IPS DF 6.9 (cell line): ENCODE measurements at regions not wholly inside any gene's neighbourhood (a gene's known extent, or its start where the extent isn't known, plus 50 kb on each side); places are given as distances from the start of the nearest gene placed in this dataset.

Experiments
- DNase-seq: peaks from one replicate; pipeline ENCODE4 v3.0.0-alpha.2; 2013; ENCODE audit warnings: low read depth, low spot score
- H3K27ac ChIP-seq: one replicate; pipeline ENCODE4 v1.5.1; 2013; ENCODE audit warnings: low read length, control low read depth
- H3K27me3 ChIP-seq: 2 replicates; pipeline ENCODE4 v1.6.1; 2013; ENCODE audit warnings: mild to moderate bottlenecking, low read length; ENCODE audit not compliant: control insufficient read depth, insufficient read depth
- H3K36me3 ChIP-seq: 2 replicates; pipeline ENCODE4 v1.6.1; 2013; ENCODE audit warnings: low read length; ENCODE audit not compliant: control insufficient read depth, insufficient read depth
- H3K4me1 ChIP-seq: 2 replicates; pipeline ENCODE4 v1.6.1; 2013; ENCODE audit warnings: low read length; ENCODE audit not compliant: control insufficient read depth, insufficient read depth
- H3K4me3 ChIP-seq: 2 replicates; pipeline ENCODE4 v1.5.1; 2013; ENCODE audit warnings: mild to moderate bottlenecking, low read length
- H3K9me3 ChIP-seq: 2 replicates; pipeline ENCODE4 v1.6.1; 2013; ENCODE audit warnings: low read length, inconsistent platforms; ENCODE audit not compliant: control insufficient read depth, insufficient read depth
- WGBS: extraction: QIAGEN DNeasy Blood & Tissue Kit; methylation state at CpG from one replicate; pipeline ENCODE4 v1.1.7; 2013; ENCODE audit warnings: mixed read lengths, missing lambda C conversion rate; ENCODE audit not compliant: insufficient read length, insufficient coverage; 5-methylcytosine and 5-hydroxymethylcytosine counted together

DNA sequence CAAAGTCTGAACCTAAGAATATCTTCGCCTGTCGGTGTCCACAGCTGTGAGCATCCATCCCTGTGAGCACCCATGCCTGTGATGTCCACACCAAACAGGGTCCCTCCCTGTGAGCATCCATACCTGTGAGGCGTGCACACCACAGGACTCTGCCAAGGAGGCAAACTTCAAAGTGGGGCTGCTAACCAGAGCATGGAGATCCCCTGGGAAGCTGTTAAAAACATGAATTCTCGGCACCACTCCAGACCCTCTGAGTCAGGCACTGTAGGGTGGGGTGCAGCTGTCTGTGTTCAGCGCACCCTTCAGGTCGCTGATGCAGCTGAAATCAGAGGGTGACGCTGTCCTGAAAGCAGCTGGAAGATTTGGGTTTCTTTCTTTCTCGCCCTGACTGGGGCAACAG is 85.4 kb upstream of the NXT1 start:
- Histone ChIP-seq H3K4me1 (no peaks in the 10 kb centered on the region), H3K27ac (no peak overlapping the region), H3K9me3 (no peaks in the 10 kb centered on the region; the same call in 1 of the 2 replicates), H3K36me3 (no peaks in the 10 kb centered on the region), H3K4me3 (no peak overlapping the region), H3K27me3 (no peaks in the 10 kb centered on the region)
- DNase-seq, result no peak
- WGBS, result no CpG with 5 or more reads among the region's 8 CpGs

DNA sequence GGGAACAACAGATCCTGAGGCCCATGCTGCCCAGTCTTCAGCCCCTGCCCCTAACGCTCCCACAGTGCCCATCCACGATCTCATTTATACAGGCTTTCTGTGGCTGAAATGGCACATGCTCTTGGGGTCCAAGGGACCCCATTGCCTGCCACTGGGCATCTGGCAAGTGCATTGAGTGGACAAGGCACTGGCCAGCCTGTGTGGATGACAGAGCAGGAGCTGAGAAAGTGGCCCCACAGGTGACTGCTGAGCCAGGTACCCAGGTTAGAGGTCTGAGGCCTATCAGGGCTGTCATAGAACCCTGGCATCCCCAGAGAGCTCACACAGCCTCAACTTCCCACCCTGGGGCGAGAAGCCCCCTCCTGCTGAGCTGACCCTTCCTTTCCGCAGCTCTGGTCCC is 86.0 kb upstream of the NXT1 start:
- no peaks in the 10 kb centered on the region; the same call in 1 of the 2 replicates for H3K4me1 ChIP-seq
- H3K9me3 ChIP-seq, result no peaks in the 10 kb centered on the region; the same call in 1 of the 2 replicates
- H3K27ac ChIP-seq, result no peak overlapping the region
- H3K27me3 ChIP-seq, result no peaks in the 10 kb centered on the region
- DNase-seq, result no peak
- H3K36me3 ChIP-seq, result no peaks in the 10 kb centered on the region
- no CpG with 5 or more reads among the region's 4 CpGs for WGBS
- no peak overlapping the region for H3K4me3 ChIP-seq

DNA sequence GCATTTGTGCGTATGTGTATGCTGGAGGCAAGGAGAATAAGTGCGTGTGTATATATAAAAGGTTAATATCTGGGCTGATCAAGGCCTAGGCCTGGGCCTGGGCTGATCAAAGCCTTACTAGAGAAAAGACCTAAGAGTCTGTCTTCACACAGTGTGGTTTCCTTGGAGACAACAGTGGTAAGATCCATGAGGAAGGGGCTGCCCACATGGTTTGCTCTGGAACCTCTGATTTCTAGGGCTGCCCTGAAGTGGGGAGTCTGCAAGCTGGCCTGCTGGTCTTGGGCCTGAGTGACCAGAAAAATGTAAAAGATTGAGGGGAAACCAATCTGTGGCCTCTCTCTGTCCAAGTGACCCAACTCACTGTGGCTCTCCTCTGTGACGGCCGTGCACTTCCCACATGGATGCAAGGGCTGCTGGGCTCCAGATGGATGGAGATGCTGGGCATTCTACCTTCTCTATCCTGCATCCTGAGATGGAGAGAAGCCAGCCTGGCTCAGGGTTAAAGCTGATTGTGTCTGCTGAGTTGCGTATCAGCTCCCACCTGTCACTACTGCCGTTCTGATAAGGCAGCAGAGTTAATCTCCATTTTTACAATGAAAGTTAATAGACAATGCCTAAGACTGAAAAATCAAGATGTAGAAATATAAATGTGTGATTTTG is 90.3 kb upstream of the NXT1 start:
- Histone ChIP-seq H3K27me3 (no peaks in the 10 kb centered on the region), H3K27ac (no peak overlapping the region), H3K9me3 (no peaks in the 10 kb centered on the region), H3K4me3 (no peak overlapping the region), H3K4me1 (no peaks in the 10 kb centered on the region; the same call in 1 of the 2 replicates), H3K36me3 (no peaks in the 10 kb centered on the region)
- no peak for DNase-seq
- WGBS, result 100% methylated on average over 2 of the region's 6 CpGs

DNA sequence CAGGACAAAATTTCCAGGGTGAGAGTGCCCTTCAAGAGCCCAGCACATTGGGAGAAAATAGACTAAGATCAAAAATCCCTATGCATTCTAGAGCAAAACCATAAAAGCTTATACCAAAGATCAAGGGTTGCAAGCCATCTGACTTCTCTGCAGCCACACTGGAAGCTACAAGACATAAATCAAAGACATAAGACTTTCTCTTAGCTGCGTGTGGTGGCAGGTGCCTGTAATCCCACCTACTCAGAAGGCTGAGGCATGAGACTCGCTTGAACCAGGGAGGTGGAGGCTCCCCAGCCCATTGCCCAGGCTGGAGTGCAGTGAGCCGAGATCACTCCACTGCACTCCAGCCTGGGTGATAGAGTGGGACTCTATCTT is 91.9 kb upstream of the NXT1 start:
- Histone ChIP-seq H3K36me3 (no peaks in the 10 kb centered on the region), H3K27ac (no peak overlapping the region), H3K27me3 (no peaks in the 10 kb centered on the region), H3K4me3 (no peak overlapping the region), H3K9me3 (no peaks in the 10 kb centered on the region), H3K4me1 (no peaks in the 10 kb centered on the region; the same call in 1 of the 2 replicates)
- no CpG with 5 or more reads among the region's 3 CpGs for WGBS
- no peak for DNase-seq

DNA sequence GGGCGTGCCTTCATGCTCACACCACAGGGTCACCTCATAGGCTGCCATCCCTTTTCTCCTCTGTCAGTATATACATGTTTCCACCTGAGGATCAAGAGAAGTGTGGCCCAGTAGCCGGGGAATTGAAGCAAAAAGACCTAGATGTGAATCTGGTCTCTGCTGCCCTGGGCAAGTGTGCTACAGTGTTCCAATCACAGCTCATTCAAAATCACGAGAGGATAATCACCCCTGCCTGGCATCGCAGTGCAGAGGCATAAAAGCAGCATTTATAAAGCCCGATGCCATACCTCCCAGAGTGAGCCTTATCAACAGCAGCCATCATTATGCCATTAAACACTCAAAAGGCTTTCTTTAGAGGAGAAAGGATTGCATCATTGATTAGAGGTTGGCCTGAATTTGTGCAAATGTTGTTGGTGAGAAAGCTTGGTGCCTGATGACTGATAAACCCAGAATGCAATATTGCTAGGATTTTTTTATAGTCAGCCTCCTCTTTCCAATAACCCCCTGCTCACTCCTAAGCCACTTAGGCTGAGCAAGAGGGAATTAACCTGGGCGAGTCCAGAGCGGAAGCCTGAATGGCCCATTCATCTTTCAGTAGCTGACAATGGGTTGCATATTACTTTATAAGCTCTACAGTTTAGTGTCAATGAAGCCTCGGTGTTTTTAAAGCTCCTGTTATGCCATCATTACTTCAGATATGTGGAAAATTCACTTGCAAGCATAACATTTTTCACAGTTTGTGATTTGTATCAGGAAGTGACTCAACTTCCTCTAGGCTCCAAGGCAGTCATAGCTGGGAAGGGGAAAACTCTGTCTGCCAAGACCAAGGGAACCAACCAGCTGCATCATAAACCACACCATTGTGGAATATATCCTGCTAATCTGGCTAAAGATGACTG is 92.5 kb upstream of the NXT1 start:
- no peaks in the 10 kb centered on the region; the same call in 1 of the 2 replicates for H3K4me1 ChIP-seq
- no peaks in the 10 kb centered on the region for H3K36me3 ChIP-seq
- DNase-seq, result no peak
- H3K27me3 ChIP-seq, result no peaks in the 10 kb centered on the region
- no peaks in the 10 kb centered on the region for H3K9me3 ChIP-seq
- H3K27ac ChIP-seq, result no peak overlapping the region
- no peak overlapping the region for H3K4me3 ChIP-seq
- no CpG with 5 or more reads among the region's 8 CpGs for WGBS

DNA sequence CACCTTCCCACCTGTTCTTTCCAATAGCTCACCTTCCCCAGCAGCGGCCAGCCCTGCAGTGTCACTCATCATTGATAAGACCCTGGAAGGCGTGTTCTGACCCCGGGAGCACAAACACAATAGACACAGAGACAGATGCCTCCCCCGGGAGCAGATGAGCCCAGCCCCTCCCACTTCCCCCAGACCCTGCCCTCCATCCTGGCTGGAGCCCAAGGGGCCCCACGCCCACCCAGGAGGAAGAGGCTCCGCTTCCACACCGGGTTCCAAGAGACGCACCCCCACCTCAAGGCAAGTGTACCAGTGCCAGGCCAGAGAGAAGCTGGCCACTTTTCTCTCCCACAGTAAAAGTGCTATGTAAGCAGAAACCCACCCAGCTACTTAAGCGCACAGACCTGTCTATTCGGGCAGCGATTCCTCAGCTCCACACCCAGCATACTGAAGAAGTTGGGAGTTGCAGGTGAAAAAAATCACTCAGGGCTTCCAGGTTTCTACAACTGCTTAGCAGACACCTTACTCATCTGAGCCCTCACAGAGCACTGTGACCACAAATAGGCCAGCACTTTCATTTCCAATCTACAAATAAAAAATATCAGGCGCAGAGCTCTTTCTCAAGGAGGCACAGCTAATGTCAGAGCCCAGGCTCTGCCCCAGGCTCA is 93.4 kb upstream of the NXT1 start:
- Histone ChIP-seq H3K27ac (no peak overlapping the region), H3K4me1 (no peaks in the 10 kb centered on the region; the same call in 1 of the 2 replicates), H3K27me3 (no peaks in the 10 kb centered on the region), H3K4me3 (no peak overlapping the region), H3K9me3 (no peaks in the 10 kb centered on the region), H3K36me3 (no peaks in the 10 kb centered on the region)
- WGBS, result no CpG with 5 or more reads among the region's 12 CpGs
- DNase-seq, result no peak

DNA sequence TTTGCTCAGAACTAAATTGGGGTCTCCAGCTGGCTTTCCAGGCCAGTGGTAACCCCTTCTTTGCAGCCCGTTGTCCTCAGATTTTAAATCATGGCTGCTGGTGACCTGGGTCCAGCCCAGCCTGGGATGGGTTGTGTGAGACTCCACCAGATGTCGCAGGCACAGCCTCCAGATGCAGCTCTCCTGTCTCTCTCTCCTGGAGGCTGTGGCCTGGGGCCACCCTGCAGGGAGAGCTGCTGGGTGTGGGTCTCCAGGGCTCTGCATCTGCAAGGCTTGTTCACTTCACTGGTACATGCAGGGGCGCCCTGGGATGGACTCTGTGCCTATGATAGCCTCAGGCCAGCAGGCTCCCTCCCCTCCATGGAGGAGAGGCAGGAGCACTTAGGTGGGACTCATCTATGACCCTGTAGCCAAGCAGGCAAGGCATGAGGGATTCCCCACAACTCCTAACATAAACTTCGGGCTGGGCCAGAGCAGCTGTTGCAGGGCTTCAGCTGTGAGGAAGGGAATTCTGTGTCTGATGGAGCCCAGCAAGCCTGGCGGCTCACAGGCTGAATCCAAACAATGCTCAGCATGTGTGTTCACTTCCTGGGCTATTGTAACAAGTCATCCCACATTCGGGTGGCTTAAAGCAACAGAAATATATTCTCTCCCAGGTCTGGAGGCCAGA is 94.7 kb upstream of the NXT1 start:
- Histone ChIP-seq H3K9me3 (no peaks in the 10 kb centered on the region), H3K4me1 (no peaks in the 10 kb centered on the region; the same call in 1 of the 2 replicates), H3K27me3 (no peaks in the 10 kb centered on the region), H3K36me3 (no peaks in the 10 kb centered on the region), H3K4me3 (no peak overlapping the region), H3K27ac (no peak overlapping the region)
- no CpG with 5 or more reads among the region's 6 CpGs for WGBS
- no peak for DNase-seq

DNA sequence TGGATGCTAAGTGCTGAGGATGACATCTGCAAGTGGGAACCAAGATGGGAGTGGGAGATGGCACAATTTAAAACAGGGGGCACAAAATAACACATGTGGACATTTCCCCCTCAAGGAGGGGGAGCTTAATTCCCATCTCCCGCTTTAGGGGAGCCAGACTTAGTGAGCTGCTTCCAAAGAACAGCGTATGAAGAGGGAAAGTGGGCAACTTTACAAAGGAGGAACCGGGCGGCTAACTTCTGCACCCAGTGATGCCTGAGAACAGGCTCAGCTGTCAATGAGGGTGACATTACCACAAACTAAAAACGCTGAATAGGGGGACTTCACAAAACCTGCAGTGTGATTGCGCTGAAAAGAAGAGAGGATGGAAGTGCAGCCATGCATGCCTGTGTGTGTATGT is 95.5 kb upstream of the NXT1 start:
- no peak overlapping the region for H3K4me3 ChIP-seq
- no peaks in the 10 kb centered on the region for H3K9me3 ChIP-seq
- no CpG with 5 or more reads among the region's 6 CpGs for WGBS
- H3K36me3 ChIP-seq, result no peaks in the 10 kb centered on the region
- H3K27me3 ChIP-seq, result no peaks in the 10 kb centered on the region
- no peaks in the 10 kb centered on the region; the same call in 1 of the 2 replicates for H3K4me1 ChIP-seq
- H3K27ac ChIP-seq, result no peak overlapping the region
- no peak for DNase-seq

DNA sequence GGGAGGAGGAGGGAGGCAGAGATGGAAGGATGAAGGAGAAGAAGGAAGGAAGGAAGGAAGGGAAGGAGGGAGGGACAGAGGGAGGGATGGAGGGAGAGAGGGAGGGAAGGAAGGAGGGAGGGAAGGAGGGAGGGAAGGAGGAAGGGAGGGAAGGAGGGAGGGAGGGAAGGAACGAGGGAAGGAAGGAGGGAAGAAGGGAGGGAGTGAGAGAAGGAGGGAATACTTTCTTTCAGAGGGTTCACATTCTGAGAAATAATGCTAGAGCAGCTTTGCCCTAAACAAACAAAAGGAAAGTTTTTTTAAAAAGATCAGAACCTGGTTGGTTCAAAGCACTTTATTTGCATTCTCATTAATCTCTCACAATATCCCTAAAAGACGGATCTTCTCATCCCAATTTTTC is 96.1 kb upstream of the NXT1 start:
- Histone ChIP-seq H3K4me1 (no peaks in the 10 kb centered on the region), H3K4me3 (no peak overlapping the region), H3K27me3 (no peaks in the 10 kb centered on the region), H3K9me3 (no peaks in the 10 kb centered on the region), H3K27ac (no peak overlapping the region), H3K36me3 (no peaks in the 10 kb centered on the region)
- DNase-seq, result no peak
- WGBS, result no CpG with 5 or more reads among the region's 2 CpGs

DNA sequence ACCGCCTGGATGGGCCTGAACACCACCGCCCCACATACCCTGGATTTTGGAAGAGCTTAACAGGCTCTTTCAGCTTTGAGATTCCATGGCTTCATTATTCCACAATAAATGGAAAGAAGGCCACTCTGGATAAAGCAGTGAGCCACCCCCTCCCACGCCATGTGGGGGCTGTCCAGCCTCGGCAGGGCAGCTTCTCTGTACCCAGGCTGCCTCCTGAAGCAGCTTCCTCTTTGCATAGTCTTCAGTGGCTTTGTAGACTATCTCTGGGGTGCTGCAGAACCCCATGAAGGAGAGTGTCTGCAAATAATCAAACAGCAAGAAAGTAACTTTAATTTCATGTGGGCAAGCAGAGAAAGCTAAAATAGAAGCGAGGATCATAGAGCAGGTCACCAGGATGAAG is 96.6 kb upstream of the NXT1 start:
- DNase-seq, result no peak
- WGBS, result no CpG with 5 or more reads among the region's 5 CpGs

More for the DNA sequence above, 96.6 kb upstream of the NXT1 start:
- no peaks in the 10 kb centered on the region for H3K27me3 ChIP-seq
- no peaks in the 10 kb centered on the region for H3K9me3 ChIP-seq
- no peak overlapping the region for H3K27ac ChIP-seq
- H3K36me3 ChIP-seq, result no peaks in the 10 kb centered on the region
- H3K4me3 ChIP-seq, result no peak overlapping the region
- H3K4me1 ChIP-seq, result no peaks in the 10 kb centered on the region
